CD14-positive monocyte (primary cell): ENCODE measurements at regions not wholly inside any gene's neighbourhood (a gene's known extent, or its start where the extent isn't known, plus 50 kb on each side); places are given as distances from the start of the nearest gene placed in this dataset.

Experiments used
- DNase-seq, 3 donors: peaks; one replicate each; pipeline ENCODE4 v3.0.0-alpha.2; 2011 to 2022
- H2AFZ ChIP-seq: 2 replicates; pipeline ENCODE4 v1.6.0; 2012; ENCODE audit warnings: mild to moderate bottlenecking, low read depth, low read length, inconsistent platforms; ENCODE audit not compliant: insufficient read depth, poor library complexity, severe bottlenecking
- H3K27ac ChIP-seq, 2 donors: 1 replicate in 1 of 2; 2 replicates in 1 of 2; pipeline ENCODE4 v1.5.1; 2012 to 2013; ENCODE audit warnings: low read length in 2 of 2, control low read depth in 1 of 2, inconsistent platforms in 1 of 2, low read depth in 1 of 2, mild to moderate bottlenecking in 1 of 2
- H3K27me3 ChIP-seq, 2 donors: one replicate each; pipeline versions ENCODE4 v1.6.0 to v1.6.1; 2011 to 2013; ENCODE audit warnings: low read length in 2 of 2; ENCODE audit not compliant: control insufficient read depth in 2 of 2, insufficient read depth in 2 of 2
- H3K36me3 ChIP-seq, 2 donors: replicated peaks in 1 of 2; 1 replicate in 1 of 2; 2 replicates in 1 of 2; pipeline versions ENCODE4 v1.5.1 to v1.6.1; 2012 to 2013; ENCODE audit warnings: low read length in 2 of 2, control low read depth in 1 of 2, inconsistent platforms in 1 of 2, mild to moderate bottlenecking in 1 of 2; ENCODE audit not compliant: insufficient read depth in 2 of 2, control insufficient read depth in 1 of 2
- H3K4me1 ChIP-seq, 2 donors: 1 replicate in 1 of 2; 2 replicates in 1 of 2; pipeline versions ENCODE4 v1.5.1 to v1.6.1; 2012 to 2013; ENCODE audit warnings: low read length in 2 of 2, control low read depth in 1 of 2, inconsistent platforms in 1 of 2, mild to moderate bottlenecking in 1 of 2, moderate library complexity in 1 of 2; ENCODE audit not compliant: insufficient read depth in 2 of 2, control insufficient read depth in 1 of 2
- H3K4me2 ChIP-seq: replicated peaks from 2 replicates; pipeline ENCODE3; 2012; ENCODE audit warnings: low read length, moderate library complexity, mild to moderate bottlenecking; ENCODE audit not compliant: poor library complexity, severe bottlenecking; ENCODE audit errors: extremely low read depth
- H3K4me3 ChIP-seq, 3 experiments: fragments of 200-600 bp in 1 of 3; sonication (generic) in 1 of 3; replicated peaks in 1 of 3; 1 replicate in 2 of 3; 2 replicates in 1 of 3; pipeline ENCODE4 v1.5.1; 2011 to 2013; ENCODE audit warnings: low read length in 3 of 3, mild to moderate bottlenecking in 3 of 3, control low read depth in 2 of 3, low read depth in 2 of 3, inconsistent platforms in 1 of 3, moderate library complexity in 1 of 3
- H3K79me2 ChIP-seq: 2 replicates; pipeline ENCODE4 v1.6.0; 2012; ENCODE audit warnings: mild to moderate bottlenecking, control low read depth, inconsistent platforms, low read length, moderate library complexity; ENCODE audit not compliant: insufficient read depth
- H3K9ac ChIP-seq: 2 replicates; pipeline ENCODE4 v1.6.0; 2017; ENCODE audit warnings: low read length, mild to moderate bottlenecking; ENCODE audit not compliant: insufficient read depth, poor library complexity, severe bottlenecking
- H3K9me3 ChIP-seq, 2 donors: replicated peaks in 1 of 2; 1 replicate in 1 of 2; 2 replicates in 1 of 2; pipeline versions ENCODE4 v1.5.1 to v1.6.1; 2012 to 2013; ENCODE audit warnings: low read length in 2 of 2, control low read depth in 1 of 2; ENCODE audit not compliant: control insufficient read depth in 1 of 2, insufficient read depth in 1 of 2
- H4K20me1 ChIP-seq: 2 replicates; pipeline ENCODE4 v1.6.0; 2012; ENCODE audit warnings: mild to moderate bottlenecking, low read length, control low read depth, moderate library complexity; ENCODE audit not compliant: insufficient read depth
- H3K27ac Mint-ChIP-seq, 7 donors: one replicate each; pipeline ENCODE4 v1.8.0; 2020; ENCODE audit warnings: mild to moderate bottlenecking in 7 of 7, mixed read lengths in 7 of 7, moderate library complexity in 6 of 7, inconsistent platforms in 2 of 7
- H3K27me3 Mint-ChIP-seq, 3 donors: one replicate each; pipeline ENCODE4 v1.8.0; 2021 to 2022; ENCODE audit warnings: low read depth in 3 of 3, mild to moderate bottlenecking in 3 of 3, mixed read lengths in 3 of 3, moderate library complexity in 3 of 3, inconsistent platforms in 1 of 3
- H3K36me3 Mint-ChIP-seq, 2 donors: one replicate each; pipeline ENCODE4 v1.8.0; 2020; ENCODE audit warnings: mixed read lengths in 2 of 2, inconsistent platforms in 1 of 2, mild to moderate bottlenecking in 1 of 2
- H3K4me1 Mint-ChIP-seq: one replicate; pipeline ENCODE4 v1.8.0; 2020; ENCODE audit warnings: mild to moderate bottlenecking, mixed read lengths
- H3K4me3 Mint-ChIP-seq, 2 donors: one replicate each; pipeline ENCODE4 v1.8.0; 2020; ENCODE audit warnings: mild to moderate bottlenecking in 2 of 2, mixed read lengths in 2 of 2, moderate library complexity in 1 of 2
- H3K9me3 Mint-ChIP-seq, 7 donors: one replicate each; pipeline ENCODE4 v1.8.0; 2020 to 2022; ENCODE audit warnings: mixed read lengths in 7 of 7, mild to moderate bottlenecking in 6 of 7, moderate library complexity in 6 of 7, inconsistent platforms in 2 of 7
- WGBS: methylation state at CpG from one replicate; pipeline ENCODE4 v1.1.5; 2013; ENCODE audit warnings: missing lambda C conversion rate; ENCODE audit not compliant: insufficient coverage; 5-methylcytosine and 5-hydroxymethylcytosine counted together
- intact Hi-C, 2 donors: fragments of 100-400 bp; cut with micrococcal nuclease; formaldehyde crosslinking; loops; one replicate each; pipeline versions ENCODE4 v1.15.0 to v1.15.1; 2023
- TF ChIP-seq, protein P1 (sequence below): fragments of 200-600 bp; IDR thresholded peaks from one replicate; pipeline ENCODE4 v1.8.0; 2022; ENCODE audit warnings: antibody characterized with exemption, mild to moderate bottlenecking

GRCh38 chr2:189287363-189287762 lies 107.8 kb upstream of the COL5A2 start:
- Mint-ChIP-seq H3K4me3 (no peak overlapping the region), H3K9me3 (no peaks in the 10 kb centered on the region), H3K36me3 (no peaks in the 10 kb centered on the region), H3K27me3 (no peaks in the 10 kb centered on the region), H3K27ac (no peak overlapping the region), H3K4me1 (no peaks in the 10 kb centered on the region)
- Histone ChIP-seq H3K27me3 (no peaks in the 10 kb centered on the region), H3K79me2 (no peaks in the 10 kb centered on the region), H3K4me2 (no peak overlapping the region), H3K36me3 (no peaks in the 10 kb centered on the region), H4K20me1 (no peaks in the 10 kb centered on the region), H3K27ac (no peak overlapping the region), H3K4me1 (no peaks in the 10 kb centered on the region), H3K9ac (no peak overlapping the region), H3K4me3 (no peak overlapping the region), H3K9me3 (no peaks in the 10 kb centered on the region), H2AFZ (no peak overlapping the region)
- no CpG with 5 or more reads among the region's 1 CpG for WGBS
- intact Hi-C loops, result no loop called here
- TF ChIP-seq, protein P1, sequence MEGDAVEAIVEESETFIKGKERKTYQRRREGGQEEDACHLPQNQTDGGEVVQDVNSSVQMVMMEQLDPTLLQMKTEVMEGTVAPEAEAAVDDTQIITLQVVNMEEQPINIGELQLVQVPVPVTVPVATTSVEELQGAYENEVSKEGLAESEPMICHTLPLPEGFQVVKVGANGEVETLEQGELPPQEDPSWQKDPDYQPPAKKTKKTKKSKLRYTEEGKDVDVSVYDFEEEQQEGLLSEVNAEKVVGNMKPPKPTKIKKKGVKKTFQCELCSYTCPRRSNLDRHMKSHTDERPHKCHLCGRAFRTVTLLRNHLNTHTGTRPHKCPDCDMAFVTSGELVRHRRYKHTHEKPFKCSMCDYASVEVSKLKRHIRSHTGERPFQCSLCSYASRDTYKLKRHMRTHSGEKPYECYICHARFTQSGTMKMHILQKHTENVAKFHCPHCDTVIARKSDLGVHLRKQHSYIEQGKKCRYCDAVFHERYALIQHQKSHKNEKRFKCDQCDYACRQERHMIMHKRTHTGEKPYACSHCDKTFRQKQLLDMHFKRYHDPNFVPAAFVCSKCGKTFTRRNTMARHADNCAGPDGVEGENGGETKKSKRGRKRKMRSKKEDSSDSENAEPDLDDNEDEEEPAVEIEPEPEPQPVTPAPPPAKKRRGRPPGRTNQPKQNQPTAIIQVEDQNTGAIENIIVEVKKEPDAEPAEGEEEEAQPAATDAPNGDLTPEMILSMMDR, result no peak
- no peak for DNase-seq

DNA sequence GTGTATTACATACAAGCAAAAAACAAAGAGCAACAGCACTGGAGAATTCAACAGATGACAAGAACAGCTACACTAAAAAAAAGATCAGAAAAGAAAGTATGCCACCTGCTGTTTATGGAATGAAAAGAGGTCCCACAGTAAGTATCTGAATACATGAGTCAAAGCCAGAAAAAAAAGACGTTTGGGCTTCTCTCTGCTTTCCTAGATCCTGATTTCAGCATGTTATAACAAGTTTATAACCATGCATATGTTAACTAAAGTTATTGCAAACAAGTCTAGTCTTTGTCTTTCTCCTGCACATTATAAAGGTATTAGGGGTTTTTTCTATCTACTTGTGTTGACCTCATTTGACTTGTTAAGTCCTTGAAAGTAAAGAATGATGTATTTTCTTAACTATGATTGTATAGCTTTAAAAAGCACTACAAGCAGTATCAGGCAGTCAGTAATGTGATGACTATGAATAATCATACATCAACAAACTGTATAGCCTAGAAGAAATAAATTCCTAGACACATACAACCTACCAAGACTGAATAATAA lies 108.5 kb upstream of the COL5A2 start:
- intact Hi-C loops, result no loop called here
- DNase-seq, result no peak
- no peak overlapping the region for H3K27ac Mint-ChIP-seq

More for the DNA sequence above, 108.5 kb upstream of the COL5A2 start:
- Mint-ChIP-seq H3K4me3 (no peak overlapping the region), H3K4me1 (no peaks in the 10 kb centered on the region), H3K36me3 (no peaks in the 10 kb centered on the region), H3K27me3 (no peaks in the 10 kb centered on the region), H3K9me3 (no peaks in the 10 kb centered on the region)
- H3K9ac ChIP-seq, result no peak overlapping the region
- TF ChIP-seq, protein P1, result no peak
- no peak overlapping the region for H3K27ac ChIP-seq
- no peaks in the 10 kb centered on the region for H3K9me3 ChIP-seq
- H3K4me2 ChIP-seq, result no peak overlapping the region
- no peaks in the 10 kb centered on the region for H3K79me2 ChIP-seq
- no CpG with 5 or more reads among the region's 1 CpG for WGBS
- H3K36me3 ChIP-seq, result no peaks in the 10 kb centered on the region
- no peaks in the 10 kb centered on the region for H4K20me1 ChIP-seq
- H3K27me3 ChIP-seq, result no peaks in the 10 kb centered on the region
- H3K4me3 ChIP-seq, result no peak overlapping the region
- H2AFZ ChIP-seq, result no peak overlapping the region
- H3K4me1 ChIP-seq, result no peaks in the 10 kb centered on the region
